DMS114 treated with DMSO at 0.1 percent for 48 hours (cell line): ENCODE measurements at regions not wholly inside any gene's neighbourhood (a gene's known extent, or its start where the extent isn't known, plus 50 kb on each side); places are given as distances from the start of the nearest gene placed in this dataset.

Experiments
- DNase-seq: peaks from one replicate; lab custom pipeline; 2025; ENCODE audit not compliant: unreplicated experiment; lab: John Stamatoyannopoulos, UW

DNA sequence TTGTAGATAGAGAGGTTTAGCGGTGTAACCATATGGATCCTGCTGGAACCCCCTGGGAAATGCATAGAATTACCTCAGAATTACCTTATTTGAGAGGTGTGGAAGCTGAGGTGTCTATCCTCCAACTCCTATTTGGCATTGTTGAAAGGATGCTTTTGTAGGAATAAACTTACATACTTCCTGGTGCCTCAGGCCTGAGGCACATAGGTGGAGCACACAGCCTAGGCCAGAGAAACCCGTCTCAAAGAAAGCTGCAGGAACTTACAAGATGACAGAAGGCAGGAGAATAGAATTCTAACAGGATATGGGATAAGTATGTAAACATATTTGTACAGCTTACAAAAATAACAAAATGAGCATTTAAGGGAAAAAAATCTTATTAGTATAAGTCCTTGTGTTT, 1507.2 kb upstream of the ZEB2 start:
- DNase-seq: no peak

DNA sequence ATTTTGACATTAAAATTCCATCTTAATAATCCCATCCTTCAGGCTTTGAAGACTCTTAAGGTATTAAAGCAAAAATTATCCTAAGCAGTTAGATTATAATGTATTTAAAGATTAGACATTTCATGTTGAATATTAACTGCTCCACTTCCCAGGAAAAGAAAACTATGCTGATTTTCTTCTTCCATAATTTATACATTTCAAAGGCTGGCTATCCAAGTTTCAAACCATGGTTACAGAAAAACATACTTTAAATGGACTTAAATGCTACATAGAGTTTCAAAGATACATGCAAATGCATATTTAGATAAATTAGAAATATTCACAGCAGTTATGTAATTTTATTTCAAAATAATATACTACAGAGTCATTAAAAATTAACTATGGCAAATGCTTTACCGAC, 1505.6 kb upstream of the ZEB2 start:
- DNase-seq: no peak

DNA sequence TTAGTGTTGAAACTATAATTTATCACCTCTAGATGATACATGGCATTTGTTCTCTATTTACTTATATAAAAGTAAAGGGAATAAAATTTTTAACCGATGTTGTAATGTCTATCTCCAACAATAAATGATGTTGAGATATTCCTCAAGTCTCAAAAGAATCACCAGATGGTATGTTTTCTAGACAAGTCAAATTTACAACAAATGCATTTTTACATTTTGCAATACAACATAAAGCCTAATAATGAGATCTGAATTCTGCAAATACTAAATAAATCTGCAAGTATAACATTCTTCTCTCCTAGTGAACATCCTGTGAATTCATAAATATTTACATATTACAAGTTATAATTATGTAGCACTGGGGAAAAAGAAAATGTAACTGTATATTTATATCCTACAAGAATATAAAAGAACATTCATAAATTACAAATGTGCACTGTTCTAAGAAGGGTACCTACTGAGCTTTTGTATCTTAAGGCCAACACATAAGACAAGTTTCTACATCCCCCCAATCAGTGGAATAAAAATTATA, 1504.4 kb upstream of the ZEB2 start:
- DNase-seq: no peak

DNA sequence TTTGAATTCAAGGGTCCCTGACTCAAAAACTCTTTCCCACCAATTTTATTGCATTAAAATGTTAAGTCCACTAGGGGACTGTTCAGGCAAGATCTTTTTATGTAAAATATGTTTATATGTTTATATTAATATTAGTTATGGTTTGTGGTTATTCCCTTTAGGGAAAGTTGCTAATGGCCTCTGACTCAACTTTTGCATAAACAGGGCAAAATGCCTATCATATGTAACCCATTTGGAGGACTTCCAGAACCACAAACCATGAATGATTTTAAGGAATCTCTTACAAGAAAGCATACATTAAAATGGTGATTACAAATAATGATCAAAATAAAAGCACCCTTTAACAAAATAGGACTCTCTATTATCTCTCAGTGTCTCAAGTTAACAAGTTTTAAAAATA, 1484.5 kb upstream of the ZEB2 start:
- no peak for DNase-seq

DNA sequence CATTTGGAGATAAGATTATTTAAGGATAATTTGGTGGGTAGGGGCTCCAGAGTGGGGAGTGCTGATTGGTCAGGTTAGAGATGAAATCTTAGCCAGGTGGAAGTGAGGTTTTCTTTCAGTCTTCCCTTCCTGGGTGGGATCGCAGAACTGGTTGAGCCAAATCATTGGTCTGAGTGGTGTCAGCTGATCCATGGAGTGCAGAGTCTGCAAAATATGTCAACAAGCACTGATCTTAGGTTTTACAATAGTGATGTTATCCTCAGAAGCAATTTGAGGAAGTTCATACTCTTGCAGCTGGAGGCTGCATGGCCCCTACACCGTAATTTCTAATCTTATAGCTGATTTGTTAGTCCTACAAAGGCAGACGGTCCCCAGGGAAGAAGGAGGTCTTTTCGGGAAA, 1483.4 kb upstream of the ZEB2 start:
- DNase-seq: no peak

DNA sequence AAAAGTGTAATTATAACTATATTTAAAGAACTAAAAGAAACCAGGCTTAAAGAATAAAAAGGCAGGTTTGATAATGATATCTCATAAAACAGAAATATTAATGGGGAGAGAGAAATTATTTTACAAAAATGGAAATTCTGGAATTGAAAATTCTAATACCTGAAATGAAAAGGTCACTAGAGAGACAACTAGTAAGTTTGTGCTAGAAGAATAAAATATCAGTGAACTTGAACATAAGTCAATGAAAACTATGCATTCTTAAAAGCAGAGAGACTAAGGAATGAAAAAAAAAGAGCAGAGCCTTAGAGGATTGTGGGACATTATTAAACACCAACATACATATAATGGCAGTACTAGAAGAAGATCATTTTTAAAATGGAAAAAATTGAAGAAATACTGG, 1475.0 kb upstream of the ZEB2 start:
- no peak for DNase-seq

DNA sequence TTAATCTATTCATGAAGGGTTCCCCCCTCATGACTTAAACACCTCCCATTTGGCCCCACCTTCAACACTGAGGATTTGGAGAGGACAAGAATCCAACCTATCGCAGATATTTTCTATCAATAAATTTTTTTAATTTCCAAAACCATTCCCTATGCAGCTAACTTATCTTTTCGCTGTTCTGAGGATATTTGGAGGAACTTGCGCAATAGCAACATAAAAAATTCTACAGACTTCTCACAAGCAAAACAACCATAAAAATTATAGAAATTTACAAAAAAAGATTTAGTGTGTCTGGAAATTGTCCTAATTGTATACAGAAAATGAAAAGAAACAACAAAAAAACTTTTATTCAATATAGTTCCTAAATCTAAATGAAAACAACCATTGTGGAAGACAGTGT, 1472.7 kb upstream of the ZEB2 start:
- DNase-seq: no peak

DNA sequence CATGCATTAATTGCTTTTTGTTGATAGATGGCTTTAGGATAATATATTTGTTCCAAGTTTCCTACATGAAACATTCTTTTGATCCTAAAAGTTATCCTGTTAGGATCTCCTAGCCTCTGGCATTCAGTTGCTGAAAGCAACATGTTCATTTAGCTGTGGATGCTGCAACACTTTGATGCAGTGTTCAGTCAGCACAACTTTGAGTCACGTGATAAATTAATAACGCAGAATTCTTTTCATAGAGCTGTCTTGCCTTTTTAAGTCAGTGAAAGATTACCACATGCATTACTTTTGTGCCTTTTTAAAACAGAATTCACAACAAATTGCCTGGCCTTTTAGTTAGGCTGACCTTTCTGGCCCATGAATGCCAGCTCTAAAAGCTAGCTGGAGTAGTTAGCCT, 1467.9 kb upstream of the ZEB2 start:
- DNase-seq: no peak

DNA sequence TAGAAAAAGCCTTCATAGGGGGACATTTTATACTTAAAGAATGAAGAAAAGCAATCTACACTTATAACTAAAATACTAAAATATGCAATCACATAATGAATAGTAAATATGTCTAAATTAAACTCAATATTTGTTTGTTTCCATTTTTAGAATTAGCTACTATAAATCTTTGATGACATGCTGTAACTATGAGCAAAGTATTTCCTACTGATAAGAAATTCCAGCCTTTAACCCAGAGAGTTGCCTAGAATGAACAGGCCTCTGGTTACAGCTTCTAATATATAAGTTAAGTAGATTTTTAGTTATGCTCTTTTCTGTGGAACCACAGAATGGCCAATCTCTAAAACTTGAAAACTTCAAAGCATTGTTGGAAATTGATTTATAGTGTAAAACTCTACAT, 1465.6 kb upstream of the ZEB2 start:
- no peak for DNase-seq

DNA sequence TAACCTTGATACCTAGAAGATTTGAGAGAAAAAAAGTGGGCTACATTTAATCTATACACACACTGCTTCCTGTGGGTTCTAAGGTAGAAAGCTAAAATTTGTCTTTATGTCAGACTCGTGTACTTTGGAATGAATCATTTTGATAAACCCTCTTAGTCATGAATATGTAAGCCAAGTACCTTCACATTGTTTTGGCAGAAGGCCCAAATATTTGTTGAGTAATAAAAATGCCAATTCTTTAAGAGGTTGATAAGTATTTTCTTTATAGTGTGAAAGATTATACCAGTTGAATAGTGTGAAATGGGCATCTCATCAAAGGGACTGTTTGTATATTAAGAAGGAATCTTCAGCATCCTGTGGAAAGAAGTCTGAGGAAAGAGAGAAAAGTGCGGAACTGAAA, 1464.7 kb upstream of the ZEB2 start:
- DNase-seq: no peak

DNA sequence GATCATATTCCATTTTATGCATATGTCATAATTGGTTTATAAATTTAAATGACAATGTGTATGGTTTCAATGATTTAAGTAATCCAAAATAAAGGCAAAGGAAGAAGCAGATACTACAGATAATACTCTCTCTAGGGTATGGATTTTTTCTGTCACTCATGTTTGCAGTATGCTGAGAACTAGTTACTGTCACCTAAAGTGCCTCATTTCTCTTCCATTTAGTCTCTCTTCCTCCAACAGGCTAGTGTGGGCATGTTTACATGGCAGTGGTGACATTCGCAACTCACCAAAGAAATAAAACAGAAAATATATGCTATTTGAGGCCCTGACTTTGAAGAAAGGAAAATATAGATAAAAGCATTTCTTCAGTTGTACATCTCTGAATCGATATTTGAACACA, 1460.4 kb upstream of the ZEB2 start:
- no peak for DNase-seq

DNA sequence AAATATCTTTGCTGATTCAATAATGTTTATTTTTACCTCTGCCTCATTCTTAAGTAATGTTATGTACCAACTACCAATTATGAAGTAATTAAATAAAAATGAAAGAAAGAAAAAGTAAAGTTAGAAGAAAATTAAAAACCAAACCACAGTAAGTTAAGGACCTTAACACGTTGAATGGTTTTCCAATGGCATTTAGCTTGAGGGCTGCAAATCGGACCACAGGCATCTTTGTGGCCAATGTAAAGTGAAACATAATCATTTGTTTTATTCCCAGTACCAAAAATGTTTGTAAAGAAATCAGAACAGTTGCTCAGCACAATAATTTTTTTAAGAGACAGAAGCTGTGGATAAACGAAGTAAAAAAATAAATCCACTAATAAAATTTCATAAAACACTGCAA, 1455.5 kb upstream of the ZEB2 start:
- no peak for DNase-seq

DNA sequence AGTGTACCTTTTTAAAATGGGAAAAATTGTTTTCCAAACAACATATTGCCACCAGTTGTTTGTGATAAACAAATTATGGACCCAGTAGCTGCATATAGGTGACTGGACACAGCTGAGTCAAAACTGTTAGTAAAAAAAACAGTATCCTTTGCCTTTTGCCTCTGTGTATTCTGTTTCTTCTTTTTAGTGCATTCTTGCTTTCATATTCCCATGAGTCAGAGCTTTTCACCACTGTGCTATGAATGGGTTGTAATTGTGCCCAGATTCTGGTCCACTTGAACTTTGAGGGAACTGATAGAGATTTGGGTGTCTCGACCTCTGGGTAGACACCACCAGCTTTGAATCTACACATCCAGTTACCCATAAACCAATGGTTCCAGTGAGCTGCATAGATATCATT, 1441.9 kb upstream of the ZEB2 start:
- no peak for DNase-seq

DNA sequence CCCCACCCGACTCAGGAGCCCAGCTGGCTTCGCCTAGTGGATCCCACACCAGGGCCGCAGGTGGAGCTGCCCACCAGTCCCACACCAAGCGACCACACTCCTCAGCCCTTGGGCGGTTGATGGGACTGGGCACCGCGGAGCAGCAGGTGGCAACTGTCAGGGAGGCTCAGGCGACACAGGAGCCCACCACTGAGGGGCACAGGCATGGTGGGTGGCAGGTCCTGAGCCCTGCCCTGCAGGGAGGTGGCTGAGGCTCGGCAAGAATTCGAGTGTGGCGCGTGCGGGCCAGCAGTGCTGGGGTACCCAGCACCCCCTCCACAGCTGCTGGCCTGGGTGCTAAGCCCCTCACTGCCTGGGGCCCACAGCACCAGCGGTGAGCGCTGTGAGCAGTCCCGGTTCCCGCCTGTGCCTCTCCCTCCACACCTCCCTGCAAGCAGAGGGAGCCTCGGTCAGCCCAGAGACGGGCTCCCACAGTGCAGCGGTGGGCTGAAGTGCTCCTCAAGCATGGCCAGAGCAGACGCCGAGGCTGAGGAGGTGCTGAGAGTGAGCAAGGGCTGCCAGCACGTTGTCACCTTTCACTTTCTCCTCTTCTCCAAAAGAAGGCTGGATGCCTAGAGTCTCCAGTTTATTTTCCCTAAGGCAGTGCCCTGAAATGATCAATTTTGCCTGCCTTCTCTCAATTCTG, 1440.7 kb upstream of the ZEB2 start:
- DNase-seq: no peak

DNA sequence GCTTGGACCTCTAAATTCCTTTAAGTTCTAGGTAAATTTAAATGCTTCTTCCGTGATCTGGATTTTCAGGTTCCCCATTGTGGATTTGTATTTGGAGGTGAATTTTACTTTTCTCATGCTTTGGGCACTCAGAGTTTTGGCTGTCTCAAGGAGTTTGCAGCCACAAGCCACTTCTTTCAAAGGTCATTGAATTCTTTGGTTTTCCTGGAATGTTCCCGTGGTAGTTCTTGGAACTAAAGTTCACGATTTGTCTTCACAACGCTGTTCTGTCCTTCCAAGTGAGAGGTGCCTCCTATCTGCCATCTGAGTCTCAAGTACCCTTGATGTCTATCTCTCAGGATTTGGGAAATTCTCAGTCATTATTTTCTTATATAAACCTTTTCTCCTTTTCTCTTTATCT, 1438.7 kb upstream of the ZEB2 start:
- no peak for DNase-seq

DNA sequence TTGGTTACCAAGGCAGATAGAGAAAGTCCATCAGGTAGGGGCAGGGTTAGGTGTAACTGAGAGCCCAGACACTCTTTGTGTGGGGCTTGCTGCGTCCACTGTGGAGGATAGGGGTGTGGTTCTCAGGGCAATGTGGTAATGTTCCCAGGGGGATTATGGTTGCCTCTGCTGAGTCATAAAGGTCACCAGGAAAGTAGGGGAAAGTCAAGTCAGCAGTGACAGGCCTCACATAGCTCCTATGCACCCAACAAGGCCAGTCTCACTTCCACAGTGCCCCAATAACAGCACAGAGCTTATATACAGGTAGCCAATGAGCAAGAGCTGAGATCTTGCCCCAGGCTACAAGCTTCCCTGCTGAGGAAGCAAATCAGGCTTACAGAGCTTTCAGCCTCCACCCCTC, 1438.0 kb upstream of the ZEB2 start:
- no peak for DNase-seq

DNA sequence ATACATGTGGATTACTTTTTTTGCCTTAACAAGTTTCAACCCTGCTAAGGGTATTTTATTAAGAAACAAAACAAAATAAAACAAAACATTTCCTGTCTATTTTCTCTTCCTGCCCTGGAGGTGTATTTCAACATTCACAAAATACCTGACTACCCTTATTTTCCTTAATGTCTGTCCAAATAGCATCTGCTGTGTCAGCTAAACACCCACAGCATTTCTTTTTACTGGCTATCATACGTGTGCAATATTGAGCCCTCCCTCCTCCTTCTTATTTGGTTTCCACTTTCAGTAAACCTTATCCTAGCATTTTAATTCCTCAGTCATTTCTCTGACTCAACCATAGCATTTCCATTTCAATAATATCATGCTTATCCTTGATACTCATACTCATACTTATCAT, 1420.0 kb upstream of the ZEB2 start:
- no peak for DNase-seq

DNA sequence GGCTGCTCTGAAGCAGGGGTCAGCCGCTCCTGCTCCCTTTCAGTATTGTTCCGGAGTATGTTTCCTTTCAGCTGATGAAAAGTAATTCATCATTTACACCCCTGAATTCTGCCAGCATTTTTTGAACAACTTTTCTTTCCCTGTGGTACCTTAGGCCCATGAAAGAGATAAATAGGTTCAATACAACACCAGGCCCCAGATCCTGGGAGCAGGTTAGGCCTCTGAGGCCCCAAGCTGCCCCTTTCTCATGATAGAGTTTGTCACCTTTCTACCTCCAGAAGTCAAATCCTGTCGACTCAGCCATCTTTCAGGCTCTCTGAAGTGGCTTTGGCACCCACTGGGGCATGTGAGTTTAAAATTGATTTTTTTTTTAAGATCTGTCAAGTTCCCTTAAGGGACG, 1415.1 kb upstream of the ZEB2 start:
- DNase-seq: no peak

DNA sequence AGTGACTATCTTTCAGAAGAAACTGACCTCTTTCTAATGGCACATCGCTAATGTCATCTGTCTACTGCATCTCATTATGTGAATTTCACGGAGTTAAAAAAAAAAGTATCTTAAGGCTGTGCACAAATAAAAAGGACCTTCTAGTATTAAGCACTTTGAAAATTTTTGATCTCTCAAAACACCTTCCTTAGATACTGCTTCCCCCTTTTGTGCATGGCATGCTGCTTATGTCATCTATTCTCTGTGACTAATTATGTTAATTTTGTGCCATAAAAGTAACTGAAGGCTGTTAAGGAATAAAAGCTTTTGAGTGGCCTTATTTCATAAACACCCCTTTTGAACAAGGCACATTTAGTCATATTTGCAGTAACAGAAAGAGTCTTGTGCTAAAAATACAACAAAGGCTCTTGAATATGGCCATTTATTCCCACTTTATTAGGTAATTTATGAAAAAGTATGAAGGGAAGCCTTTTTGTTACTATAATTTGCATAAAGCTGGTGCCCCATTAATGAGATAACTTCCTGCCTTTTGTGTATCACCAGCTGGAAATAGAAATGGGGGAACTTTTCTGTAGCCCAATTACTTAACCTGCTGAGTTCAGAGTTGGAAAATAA, 1412.0 kb upstream of the ZEB2 start:
- DNase-seq: no peak

DNA sequence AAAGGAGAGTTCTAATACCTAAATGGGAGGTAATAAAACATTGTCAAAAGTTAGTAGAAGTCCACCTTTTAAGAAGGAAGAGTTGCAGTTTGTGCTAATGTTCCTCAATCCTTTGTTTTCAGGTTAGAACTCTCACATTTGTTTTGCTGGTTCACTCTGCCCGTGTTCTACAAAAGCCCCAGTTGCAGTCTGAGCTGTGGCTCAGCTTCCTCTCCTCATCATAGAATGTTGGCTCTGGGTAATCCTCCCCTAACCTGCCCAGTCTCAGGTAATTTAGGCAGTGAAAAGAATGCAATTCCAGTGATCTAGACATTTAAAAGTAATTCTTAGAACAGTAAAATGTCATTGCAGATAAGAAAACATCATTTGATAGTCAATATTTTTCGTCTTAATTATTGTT, 1410.4 kb upstream of the ZEB2 start:
- no peak for DNase-seq

DNA sequence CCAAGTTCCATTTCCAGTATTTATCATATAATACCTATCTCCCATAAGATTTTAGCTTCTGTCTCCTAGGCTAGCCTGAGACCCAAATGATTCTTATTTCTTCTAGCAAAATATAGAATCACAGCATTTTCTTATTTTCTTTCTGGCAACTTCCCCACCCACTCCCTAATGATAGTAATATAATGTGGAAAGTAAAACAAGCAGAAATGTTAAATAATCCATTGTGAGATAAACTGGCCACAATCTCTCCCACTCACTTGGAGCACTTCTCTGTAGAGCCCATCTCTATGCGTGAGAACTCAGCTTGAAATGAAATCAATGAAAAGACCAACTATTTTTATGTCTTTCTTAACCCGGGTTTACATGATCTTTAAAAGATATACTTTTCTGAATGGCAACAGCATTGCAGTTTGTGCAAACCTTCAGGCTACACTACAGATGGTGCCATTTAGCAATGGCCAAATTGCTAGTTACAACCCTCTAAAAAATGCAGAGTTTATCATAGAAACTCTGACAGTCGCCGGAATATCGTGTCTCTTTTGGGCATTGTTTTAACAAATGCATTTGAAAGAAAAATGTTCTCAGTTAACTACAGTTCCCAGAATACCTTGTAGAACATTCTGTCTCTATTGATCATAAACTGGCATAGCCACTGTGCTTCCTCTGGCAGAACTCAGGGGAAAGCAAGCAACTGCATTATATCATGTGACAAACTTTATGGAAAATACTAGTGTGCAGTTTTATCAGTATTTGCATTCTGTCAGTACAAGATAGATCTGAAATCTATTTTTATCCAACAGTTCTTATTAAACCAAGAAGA, 1407.4 kb upstream of the ZEB2 start:
- no peak for DNase-seq

DNA sequence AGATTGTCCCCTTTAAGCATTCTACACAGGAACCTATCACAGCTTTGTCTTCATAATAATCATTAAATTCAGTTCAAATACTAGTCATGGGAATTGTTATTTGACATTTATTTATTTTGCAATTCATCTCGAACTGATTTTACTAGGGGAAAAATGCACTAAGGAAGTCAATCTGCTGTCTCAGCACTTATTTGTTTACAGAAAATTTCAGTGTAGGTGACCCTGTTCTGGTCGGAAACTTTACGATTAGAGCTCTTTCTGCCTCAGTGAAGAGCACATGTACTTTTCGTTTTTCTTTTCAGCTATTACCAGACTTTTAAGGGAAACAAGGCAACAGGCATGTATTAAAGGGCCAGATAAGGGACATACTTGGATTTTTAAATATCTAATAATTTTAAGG, 1405.7 kb upstream of the ZEB2 start:
- DNase-seq: no peak
